ENCODE measurements at regions not wholly inside any gene's neighbourhood (a gene's known extent, or its start where the extent isn't known, plus 50 kb on each side); places are given as distances from the start of the nearest gene placed in this dataset.
A peak's percentile ranks its signal among the peaks of the same experiment; 100 is the strongest.

DNA sequence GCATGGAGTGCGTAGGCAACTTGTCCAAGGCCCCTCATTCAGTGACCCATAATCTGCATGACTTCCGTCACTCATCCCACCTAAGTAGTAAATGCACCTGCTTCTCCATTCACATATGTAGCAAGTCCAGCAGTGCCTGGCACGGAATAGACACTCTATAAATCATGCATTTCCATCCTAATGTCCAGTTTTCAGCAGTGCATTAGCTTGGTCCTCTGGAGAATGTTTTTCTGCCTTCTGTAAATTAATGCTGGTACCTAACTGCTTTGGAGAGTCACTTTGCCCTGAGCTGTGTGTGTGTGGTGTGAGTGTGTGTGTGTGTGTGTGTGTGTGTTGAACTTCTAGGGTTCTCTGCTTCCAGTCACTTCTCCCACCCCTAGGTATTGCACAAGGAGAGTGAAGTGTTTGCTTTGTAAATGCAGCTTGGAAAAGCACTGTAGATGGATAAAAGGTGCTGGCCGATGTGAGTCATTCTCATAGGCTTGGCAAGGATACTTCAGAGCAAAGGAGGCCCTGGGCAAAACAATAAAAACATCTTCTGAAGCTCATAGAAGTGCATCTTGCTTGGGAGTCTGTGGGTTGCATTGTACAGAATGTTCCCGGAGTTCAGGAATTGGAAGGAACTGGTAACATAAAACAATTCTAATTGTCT, 181.8 kb downstream of the KATNAL1 start:
- DNase-seq: no peak

DNA sequence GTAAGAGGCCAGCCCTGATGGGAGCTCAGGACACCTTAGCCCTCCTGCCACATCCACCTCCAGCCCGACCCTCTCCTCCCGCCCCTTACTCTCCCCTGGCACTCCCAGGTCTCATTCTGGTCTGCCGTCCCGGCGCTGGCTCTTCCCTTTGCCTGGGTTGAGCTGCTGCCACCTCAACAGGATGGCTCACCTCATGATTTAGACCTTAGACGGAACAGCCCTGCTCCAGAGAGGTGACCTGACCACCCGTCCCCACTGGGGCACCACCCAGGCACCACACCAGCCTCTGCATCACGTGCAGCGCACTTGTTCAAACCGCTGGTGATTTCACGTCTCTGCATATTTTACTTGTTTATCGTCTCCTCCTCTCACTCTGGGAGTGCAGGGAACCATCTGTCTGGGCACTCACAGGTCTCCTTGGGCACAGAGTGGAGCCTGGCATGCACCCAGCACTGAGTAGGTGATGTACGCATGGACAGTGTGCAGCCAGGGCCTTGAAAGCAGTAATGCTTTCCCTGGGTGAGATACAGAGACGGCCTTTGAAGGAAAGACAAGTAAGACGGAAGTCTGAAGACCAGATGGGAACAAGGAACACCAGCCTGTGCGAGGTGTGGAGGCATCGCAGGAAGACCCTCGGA, 183.1 kb downstream of the KATNAL1 start:
- DNase-seq: no peak

DNA sequence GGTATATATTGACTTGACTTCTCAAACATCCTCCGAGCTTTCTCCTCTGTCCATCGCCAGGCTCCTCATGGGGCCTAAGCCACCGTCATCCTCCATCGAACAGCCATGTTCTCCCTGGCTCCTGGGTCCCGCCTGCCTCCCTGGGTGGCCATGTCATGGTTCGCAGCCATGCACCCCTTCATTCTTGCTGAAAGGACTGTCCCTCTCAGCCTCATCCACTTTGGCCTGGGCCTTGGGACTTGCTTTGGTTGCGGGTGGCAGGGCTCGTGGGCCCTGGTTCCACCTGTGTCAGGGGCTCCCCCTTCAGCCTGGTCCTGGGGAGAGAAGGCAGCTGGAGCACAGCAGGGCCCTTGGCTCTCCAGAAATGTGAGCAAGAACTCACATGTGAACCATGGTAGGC, 183.8 kb downstream of the KATNAL1 start:
- no peak for DNase-seq

DNA sequence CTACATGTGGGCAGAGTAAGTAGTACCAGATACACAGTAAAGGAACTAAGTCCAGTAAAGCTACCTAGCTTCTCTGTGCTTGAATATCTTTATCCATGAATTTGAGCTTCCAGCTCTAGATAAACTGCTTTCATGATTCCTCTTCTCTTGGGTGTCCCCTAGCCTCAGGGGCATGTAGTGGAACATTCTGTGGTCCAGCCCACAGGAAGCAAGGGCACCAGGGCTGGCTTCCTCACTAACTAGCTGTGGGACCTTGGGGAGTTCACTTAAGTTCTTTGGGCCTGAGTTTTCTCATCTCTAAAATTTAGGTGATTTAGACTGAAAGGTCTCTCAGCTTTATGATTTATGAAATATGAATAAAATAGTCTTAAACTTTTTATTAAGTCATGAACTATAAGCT, 185.7 kb downstream of the KATNAL1 start:
- DNase-seq: no peak

DNA sequence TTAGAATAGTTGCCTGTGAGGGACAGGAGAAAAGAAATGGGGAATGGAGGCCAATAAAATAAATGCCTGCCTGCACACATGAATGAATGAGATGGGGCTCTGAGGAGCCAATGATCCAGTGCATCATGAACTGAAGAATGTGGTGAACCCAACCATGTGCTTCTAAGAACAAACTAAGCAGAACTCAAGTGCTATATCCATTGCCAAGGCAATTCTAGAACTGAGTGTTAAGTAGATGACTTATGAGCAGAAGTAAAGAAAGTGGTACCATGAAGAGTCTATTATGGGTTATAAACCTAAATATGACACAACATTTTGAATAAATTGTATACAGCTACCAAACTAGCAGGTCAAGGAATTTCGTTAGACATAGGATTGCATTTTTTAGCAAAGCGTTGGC, 186.1 kb downstream of the KATNAL1 start:
- no peak for DNase-seq

DNA sequence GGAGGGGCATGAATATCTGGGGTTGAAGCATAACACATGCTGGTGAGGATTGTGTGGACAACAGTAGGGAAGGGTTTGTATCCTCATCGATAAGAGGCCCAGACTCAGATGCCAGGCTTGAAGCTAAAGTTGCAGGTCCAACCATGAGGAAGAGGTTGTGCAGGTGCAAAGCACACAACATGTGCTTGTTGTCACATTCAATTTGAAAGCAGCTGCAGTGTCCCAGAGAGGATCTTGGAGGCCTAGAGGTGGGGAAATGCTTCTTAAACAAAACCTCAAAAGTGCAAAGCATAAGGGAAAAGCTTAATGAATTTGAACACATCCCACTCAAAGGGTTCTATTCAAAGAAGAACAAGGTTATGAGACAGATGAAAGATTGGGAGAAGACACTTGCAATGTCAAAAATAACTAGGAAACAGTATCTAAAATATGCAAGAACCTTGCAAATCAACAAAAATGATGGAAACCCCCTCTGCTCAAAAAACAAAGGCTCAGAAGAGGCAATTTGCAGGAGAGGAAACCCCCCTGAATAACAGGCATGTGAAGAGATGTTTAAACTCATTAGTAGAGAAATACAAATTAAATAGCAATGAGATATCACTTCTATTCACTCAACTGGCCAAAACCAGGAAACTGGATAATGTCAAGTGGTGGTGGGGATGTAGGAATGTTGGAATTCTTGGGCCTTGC, 187.1 kb downstream of the KATNAL1 start:
- no peak for DNase-seq

DNA sequence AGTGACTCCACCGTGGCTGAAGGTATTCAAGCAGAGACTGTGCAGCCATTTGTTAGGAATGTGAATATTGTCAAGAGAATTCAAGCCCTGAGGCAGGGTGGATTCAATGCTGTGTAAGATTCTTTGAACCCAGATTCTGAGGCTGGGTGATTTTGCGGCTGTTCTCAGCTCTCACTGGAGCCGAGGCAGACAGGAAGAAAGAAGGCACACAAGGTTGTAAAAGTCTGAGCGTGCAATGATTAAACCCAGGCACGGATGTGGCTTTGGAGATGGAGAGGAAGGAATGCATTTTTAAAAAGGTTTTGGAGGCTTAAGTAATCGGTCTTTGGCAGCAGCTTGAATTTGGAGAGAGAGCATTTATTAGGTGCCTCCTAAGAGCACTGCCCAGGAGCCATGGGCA, 187.9 kb downstream of the KATNAL1 start:
- no peak for DNase-seq

DNA sequence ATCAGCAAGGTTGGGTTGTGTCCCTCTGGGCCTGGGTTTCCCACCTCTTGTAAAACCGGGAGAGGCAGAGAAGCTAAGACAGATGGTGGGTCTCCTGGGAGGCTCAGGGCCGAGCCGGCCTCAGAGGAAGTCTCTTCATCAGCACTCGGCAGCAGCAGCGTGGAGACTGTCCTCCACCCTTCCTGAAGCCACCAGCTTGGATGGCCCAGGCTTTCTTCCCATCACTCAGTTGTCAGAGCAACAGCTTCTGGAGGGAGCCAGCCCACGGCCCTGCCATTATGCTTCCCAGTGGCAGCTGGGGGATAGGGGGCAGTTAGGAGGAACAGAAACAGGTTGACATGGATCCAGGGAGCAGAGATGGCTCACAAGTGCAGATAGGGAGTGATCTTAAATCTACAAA, 191.0 kb downstream of the KATNAL1 start:
- no peak for DNase-seq

DNA sequence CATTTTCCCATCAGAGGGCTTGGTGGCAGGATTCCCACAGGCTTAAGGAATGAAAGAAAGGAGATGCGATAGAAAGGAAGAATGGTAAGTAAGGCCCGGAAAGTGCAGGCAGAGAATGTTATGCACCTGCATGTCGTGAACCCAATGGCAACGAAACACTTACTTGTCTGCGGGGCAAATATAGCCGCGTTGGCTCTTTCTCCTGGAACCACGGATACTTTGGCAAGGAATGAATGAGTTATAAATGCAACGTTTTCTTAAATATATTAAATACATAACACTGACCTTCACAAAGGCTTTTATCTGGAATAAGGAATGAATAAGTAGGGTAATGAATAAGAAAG, 192.1 kb downstream of the KATNAL1 start:
- no peak for DNase-seq

DNA sequence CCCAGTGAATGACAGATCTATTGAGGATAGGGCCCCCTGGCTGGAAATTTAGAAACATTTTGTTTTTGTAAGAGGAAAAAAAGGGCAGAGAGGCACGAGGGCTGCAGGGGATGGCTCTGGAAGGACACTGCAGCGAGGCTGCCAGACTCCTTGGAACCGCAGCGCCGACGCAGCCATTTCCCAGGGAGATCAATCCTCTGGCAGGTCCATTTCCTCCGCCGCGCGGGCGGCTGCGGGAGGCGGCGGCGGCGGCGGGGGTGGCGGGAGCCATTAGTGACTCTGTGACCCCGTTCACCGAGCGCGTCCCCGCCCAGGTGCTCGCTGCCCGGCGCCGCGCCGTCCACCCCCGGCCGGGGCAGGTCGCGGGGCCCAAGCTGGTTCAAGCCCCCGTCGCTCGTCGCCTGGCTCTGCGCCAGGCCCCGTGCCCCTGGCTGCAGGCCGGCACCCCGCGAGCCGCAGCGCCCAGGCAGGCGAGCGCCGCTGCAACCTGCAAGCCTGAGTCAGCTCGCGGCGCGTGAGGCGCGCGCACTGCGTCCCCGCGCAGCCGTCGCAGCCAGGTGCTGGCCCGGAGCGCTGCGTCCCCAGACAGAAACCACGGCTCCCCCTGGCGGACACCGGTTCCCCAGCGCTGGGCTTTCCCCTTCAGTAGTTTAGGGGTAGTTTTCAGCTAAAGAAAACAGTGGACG, 192.6 kb downstream of the KATNAL1 start:
- peak; percentile 90 for DNase-seq

- DNase-seq: no peak
Measured at GRCh38 chr13:30113983-30114570, 193.3 kb downstream of the KATNAL1 start.

DNA sequence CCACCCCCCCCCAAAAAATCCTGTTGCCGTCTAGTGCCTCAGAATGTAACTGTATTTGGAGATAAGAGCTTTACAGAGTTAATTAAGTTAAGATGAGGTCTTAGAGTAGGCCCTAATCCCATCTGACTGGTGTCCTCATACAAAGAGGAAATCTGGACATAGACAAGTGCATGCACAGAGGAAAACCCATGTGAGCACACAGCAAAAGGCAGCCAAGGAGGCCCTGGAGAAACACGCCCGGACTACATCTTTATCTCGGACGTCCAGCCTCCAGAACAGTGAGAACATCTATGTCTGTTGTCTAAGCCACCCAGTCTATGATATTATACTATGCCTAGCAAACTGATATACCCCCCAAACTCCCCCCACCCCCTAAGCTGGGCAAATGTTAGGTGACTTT, 193.8 kb downstream of the KATNAL1 start:
- DNase-seq: no peak

DNA sequence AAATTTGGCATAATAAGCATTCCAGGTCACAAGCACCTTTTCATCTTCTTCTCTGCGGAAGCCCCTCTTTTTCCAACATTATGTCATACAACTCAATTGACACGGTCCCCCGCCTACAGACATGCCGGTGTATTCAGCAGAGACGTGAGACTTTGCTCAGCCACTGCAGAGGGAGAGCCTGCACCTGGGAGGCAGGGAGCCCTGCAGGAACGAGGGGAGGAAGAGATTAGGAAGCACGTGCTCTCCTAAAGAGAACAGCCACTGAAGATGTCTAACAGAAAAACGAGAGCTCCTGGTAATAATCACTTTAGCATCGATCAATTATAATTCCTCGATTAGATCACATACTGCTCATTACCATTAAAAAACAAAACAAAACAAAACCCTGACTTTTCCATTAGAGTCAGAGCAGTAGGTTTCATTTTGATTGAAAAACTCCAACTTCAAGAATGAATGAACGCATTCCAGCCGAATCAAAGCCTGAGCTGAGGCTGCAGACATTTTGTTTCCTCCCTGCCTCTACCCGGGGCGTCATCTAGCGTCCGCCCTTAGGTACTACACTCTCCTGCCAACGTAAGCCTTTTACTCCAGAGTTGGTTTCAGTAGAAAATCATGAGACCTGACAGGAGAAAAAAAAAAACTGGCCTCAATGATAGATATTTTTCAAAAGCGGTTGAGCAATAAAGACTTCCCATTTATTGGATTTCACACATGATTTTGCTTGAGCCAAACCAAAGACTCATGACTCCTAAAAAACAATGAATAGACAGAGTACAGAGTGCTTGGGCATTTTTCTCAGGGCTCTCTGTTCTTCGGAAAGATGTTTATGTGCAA, 194.5 kb downstream of the KATNAL1 start:
- peak; percentile 87 for DNase-seq

GRCh38 chr13:30111810-30112209, 195.5 kb downstream of the KATNAL1 start:
- DNase-seq: no peak

DNA sequence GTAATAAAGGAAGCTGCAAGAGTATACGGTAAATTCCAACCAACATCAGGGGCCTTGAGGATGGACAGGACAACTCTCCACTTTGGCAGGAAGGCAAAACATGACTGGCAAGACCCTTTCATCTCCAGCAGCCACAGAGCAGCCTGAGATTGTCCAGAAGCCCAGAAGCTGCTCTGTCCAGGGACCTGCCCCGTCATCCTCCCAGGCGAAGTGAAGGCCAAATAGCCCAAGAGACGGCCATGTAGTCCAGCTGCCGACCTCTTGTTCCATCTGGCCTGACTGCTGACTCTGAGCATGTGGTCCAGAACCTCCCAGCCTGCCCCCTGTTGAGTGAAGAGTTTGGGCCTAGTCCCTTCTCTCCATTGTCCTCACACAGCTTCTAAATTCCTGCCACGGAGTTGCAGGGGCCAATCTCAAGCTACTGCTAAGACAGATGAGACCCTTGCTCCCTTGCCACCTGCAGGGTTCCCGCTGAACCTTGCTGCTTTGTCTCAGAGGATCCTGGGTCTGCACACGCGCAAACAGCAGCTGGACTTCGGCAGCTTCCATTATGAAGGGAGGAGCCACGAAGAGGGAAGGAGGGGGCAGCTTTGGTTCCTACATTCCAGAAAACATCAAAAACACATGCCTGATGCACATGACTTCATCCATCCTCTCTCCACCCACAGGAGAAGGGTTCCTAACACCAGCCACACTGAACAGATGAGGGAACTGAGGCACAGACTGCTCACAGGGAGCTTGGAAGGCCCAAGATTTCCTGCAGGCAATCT, 196.9 kb downstream of the KATNAL1 start:
- no peak for DNase-seq

DNA sequence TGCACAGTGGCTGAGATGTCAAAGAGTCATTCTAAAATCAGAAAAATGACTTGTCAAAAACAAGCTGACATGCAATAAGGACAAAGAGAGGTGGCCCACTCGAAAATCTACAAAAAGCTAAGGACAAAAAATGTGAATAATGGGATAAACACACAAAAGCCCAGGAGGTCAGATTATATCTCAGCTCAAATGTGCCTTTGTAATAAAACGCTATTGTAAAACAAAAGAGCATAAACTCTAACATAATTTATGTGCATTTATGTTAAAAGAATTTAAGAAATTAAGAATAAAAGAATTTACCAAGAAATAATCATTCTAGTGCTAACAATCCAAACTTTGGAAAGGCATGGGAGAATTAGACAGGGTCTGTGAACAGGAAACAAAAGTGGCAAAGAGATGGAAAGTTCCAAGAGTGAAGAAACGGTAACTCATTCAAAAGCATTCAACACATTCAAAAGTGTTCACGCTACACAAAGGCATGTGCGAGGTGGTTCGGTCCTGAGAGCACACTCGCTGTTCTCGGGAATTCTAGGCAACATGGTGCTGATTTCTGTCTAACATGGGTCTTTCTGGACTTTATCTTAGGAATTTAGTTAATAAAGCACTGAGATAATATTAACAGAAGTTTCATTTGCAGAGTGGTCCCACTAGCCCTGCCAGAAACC, 197.7 kb downstream of the KATNAL1 start:
- DNase-seq: no peak

DNA sequence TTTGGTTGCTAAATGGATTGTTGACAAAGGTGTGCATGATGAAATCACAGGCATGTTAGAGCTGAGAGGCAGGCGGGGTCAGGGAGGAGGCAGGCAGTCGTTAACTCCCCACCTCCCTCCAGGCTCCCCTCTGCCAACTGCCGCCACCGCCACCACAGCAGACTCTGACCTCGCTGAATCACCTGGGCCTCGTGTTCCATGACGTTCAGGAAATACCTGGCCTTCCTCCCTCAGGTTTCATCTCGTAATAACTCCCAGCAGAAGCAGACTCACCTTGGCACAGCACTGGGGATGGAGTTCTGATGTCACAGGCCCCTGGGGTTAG, 198.5 kb downstream of the KATNAL1 start:
- DNase-seq: no peak

DNA sequence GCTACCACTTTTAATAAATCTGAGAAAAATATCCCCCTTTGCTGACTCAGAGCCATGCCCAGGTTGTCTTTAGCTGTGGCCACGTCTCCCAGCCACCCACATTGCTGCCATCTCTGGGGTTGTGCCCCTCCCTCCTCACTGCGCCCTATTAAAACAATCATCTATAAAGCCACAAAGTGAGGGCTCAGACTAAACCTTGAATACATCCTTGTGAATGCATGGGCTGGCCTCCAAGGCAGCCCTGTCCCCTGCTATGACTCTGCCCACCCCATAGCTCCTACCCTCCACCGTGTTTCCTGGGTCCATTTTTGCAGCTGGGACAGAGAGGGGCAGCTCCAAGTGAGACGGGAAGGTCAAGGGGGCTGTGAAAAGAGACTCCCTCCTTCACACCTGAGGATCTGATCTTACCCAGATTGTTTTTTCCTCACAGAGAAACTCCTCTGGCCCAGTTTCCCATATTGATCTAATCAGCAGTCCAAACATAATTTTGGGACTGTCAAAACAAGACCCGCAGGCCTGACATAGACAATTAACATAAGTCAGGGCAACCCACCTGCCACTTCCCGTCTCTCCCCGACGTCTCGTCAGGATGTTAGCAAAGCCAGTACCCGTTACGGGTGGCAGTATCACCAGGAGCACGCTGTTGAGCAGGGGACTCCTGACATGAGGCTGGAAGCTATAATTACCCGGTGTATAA, 199.0 kb downstream of the KATNAL1 start:
- DNase-seq: no peak

- DNase-seq: no peak
Measured at GRCh38 chr13:30107521-30108136, 199.7 kb downstream of the KATNAL1 start.

GRCh38 chr13:30107121-30107520, 200.2 kb downstream of the KATNAL1 start:
- DNase-seq: no peak
